Ectodermal cell (in vitro differentiated cells): ENCODE measurements at regions not wholly inside any gene's neighbourhood (a gene's known extent, or its start where the extent isn't known, plus 50 kb on each side); places are given as distances from the start of the nearest gene placed in this dataset.

Experiments used
- H3K27ac ChIP-seq: 2 replicates; pipeline ENCODE4 v1.7.0; 2013; ENCODE audit warnings: mild to moderate bottlenecking, low read depth, low read length; ENCODE audit not compliant: insufficient read depth, poor library complexity, severe bottlenecking
- H3K27me3 ChIP-seq: 2 replicates; pipeline ENCODE4 v1.7.0; 2013; ENCODE audit warnings: mild to moderate bottlenecking, low read length; ENCODE audit not compliant: insufficient read depth, control insufficient read depth, poor library complexity, severe bottlenecking
- H3K36me3 ChIP-seq: one replicate; pipeline ENCODE4 v1.7.0; 2013; ENCODE audit warnings: low read length; ENCODE audit not compliant: control insufficient read depth, insufficient read depth
- H3K4me1 ChIP-seq: one replicate; pipeline ENCODE4 v1.7.0; 2013; ENCODE audit warnings: low read length; ENCODE audit not compliant: control insufficient read depth, insufficient read depth
- H3K4me3 ChIP-seq: 2 replicates; pipeline ENCODE4 v1.7.0; 2013; ENCODE audit warnings: low read depth, low read length, control low read depth; ENCODE audit not compliant: insufficient read depth
- H3K9me3 ChIP-seq: 2 replicates; pipeline ENCODE4 v1.7.0; 2013; ENCODE audit warnings: mild to moderate bottlenecking, low read length, moderate library complexity; ENCODE audit not compliant: control insufficient read depth
- WGBS, 2 experiments: methylation state at CpG; one replicate each; pipeline ENCODE4 v1.1.7; 2013; ENCODE audit warnings: missing lambda C conversion rate in 2 of 2; 5-methylcytosine and 5-hydroxymethylcytosine counted together

DNA sequence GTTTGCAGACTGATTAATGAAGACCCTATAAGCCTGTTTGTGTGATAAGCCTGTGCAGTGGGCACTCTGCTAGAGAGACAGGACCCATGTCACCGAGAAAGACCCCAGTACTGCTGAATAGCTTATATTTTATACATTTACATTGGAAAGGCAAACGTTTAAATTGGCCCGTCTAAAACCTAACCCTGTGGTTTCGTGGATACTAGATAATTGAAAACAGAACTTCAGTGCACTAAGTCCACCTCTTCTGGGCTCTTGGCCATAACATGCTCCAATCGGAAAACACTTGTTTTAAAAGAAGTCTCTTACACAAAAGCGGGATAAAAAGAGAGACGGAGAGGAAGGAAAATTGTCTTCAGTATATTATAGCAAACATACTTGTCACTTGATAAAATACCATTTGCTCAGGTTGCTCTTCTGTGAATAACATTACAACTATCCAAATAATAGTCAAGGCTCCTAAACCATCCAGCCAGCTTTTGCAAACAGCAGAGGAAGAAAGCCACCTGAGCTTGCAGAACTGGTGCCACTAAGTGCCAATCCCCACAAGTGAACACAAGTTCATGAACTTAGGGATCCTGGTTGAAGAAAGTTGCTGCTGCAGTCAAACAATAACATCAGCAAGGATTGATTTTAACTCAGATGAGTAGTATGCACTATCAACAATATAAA, 218.4 kb upstream of the FN1 start:
- no peaks in the 10 kb centered on the region for H3K9me3 ChIP-seq
- no peak overlapping the region for H3K27ac ChIP-seq
- no peaks in the 10 kb centered on the region for H3K4me1 ChIP-seq
- H3K4me3 ChIP-seq = no peak overlapping the region
- no peaks in the 10 kb centered on the region for H3K36me3 ChIP-seq
- H3K27me3 ChIP-seq = no peaks in the 10 kb centered on the region
- 84 to 96% methylated on average over 4 to 7 of the region's 7 CpGs for WGBS, 2 experiments

DNA sequence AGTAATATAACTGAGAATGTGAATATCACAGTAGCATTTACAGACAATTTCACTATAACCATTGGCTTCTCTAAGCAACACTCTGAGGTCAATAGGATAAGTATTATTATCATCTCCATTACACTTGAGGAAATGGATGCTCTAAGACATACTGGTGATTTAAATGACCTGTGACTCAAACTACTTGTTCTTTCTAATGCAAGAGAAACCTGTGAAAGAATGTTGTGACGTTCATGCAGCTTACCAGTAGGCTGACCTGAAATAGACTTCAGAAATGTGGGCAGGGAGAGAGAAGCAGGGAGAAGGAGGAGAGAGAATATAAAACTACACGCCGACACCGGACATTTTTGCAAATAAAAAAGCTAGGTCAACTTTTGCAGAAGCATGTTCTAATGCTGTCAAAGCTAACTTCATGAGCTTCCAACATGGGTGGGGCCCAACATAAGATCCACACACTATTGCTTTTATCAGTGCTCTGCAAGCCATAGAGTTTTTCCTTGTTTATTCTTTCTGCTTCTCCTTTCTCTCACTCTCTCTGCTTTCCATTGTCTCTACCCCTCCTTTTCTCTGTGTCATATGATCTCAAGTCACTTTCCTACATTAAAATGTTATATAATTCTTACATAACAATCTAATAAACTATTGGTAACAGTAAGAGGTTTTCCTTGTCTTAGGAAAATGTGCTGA, 217.6 kb upstream of the FN1 start:
- no peak overlapping the region for H3K4me3 ChIP-seq
- H3K4me1 ChIP-seq = no peaks in the 10 kb centered on the region
- no peaks in the 10 kb centered on the region for H3K36me3 ChIP-seq
- 60 to 65% methylated on average over 4 of the region's 4 CpGs for WGBS, 2 experiments
- no peaks in the 10 kb centered on the region for H3K9me3 ChIP-seq
- no peaks in the 10 kb centered on the region for H3K27me3 ChIP-seq
- H3K27ac ChIP-seq = no peak overlapping the region

DNA sequence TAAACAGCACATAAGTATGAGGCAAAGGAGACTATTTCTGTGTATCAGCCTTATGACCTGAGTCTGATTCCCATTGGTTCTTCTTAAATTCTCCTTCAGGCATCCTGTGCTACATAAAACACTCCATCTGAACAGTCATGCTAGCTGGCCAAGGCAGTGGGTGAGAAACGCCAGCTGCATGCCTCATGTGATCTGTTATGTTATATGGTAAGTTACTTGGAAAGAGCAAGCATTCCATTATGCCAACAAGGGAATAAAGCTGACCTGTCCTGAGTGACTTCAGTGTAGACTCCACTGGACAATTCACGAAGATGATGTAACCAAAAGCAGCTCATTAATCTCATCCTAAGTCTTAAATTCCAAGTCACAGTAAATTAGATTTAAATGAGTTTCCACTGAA, 216.5 kb upstream of the FN1 start:
- Histone ChIP-seq H3K27me3 (no peaks in the 10 kb centered on the region), H3K4me3 (no peak overlapping the region), H3K36me3 (no peaks in the 10 kb centered on the region), H3K9me3 (no peaks in the 10 kb centered on the region), H3K4me1 (no peaks in the 10 kb centered on the region), H3K27ac (no peak overlapping the region)
- WGBS, 2 experiments = 89 to 97% methylated on average over 2 of the region's 2 CpGs

DNA sequence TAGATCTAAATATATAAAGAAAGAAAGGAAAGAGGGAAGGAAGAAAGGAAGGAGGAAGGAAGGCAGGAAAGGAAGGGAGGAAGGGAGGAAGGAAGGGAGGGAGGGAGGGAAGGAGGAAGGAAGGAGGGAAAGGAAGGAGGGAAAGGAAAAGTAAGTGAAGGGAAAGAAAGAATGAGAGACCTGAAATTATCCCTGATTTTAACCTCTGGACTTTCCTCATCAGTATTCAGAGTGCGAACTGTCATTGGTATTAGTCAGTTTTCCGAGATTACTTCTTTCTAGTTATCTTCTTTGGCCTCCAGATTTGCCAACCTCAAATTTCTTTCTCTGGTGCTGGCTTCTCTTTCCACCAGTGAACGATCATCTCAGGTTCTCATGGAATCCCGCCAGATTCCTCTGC, 215.5 kb upstream of the FN1 start:
- WGBS, 2 experiments = 92 to 95% methylated on average over 4 of the region's 4 CpGs
- Histone ChIP-seq H3K36me3 (no peaks in the 10 kb centered on the region), H3K4me1 (no peaks in the 10 kb centered on the region), H3K9me3 (no peaks in the 10 kb centered on the region), H3K4me3 (no peak overlapping the region), H3K27me3 (no peaks in the 10 kb centered on the region), H3K27ac (no peak overlapping the region)

DNA sequence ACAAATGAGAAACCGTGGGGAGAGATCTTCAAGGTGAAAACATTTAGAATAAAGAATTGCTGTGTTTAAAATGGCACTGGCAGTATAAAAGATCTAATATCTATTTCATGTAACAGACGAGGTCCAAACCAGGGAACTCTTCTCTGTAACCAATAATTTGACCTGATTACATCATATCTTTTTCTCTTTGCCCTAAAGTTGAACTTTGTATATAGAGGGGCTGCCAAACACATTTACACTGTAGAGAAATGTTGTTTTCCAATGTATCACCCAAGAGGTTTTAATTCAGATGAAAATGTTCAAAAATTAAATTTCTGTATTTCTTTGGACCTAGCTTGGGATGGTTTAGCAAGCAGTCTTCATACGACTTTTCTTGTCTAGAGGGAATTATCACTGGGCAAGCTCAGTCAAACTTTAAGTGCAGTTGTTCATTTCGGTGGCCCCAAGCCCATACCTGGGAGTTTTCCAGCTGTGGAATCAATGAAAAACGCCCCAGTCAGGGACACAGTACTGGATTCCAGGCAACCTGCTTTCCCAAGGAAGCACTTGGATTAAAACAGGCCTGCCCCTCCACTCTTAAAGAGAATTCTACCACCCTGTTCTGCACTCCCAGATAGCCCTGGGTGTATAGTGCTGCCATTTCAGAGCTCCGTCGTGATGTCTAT, 208.5 kb upstream of the FN1 start:
- no peaks in the 10 kb centered on the region for H3K27me3 ChIP-seq
- WGBS, 2 experiments = 93 to 94% methylated on average over 5 to 7 of the region's 7 CpGs
- H3K4me3 ChIP-seq = no peak overlapping the region
- H3K27ac ChIP-seq = no peak overlapping the region
- no peaks in the 10 kb centered on the region for H3K9me3 ChIP-seq
- no peaks in the 10 kb centered on the region for H3K36me3 ChIP-seq
- no peaks in the 10 kb centered on the region for H3K4me1 ChIP-seq

DNA sequence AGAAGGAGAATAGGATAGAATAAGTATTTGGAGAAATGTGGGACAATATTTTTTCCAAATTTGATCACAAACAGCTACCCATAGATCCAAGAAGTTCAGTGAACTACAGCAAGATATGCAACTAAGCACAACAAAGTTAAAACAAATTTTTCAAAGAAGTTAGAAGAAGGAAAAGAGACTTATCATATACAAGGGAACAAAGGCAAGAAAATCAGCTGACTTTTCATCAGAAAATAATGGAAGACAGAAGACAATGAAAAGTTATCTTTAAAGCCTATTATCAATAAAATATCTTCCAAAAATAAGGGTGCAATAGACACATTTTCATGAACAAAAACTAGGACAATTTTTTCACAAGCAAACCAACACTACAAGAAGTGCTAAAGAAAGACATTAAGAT, 202.8 kb upstream of the FN1 start:
- H3K27ac ChIP-seq = no peak overlapping the region
- no peaks in the 10 kb centered on the region for H3K27me3 ChIP-seq
- no peaks in the 10 kb centered on the region for H3K4me1 ChIP-seq
- H3K9me3 ChIP-seq = no peaks in the 10 kb centered on the region
- H3K36me3 ChIP-seq = no peaks in the 10 kb centered on the region
- no peak overlapping the region for H3K4me3 ChIP-seq

DNA sequence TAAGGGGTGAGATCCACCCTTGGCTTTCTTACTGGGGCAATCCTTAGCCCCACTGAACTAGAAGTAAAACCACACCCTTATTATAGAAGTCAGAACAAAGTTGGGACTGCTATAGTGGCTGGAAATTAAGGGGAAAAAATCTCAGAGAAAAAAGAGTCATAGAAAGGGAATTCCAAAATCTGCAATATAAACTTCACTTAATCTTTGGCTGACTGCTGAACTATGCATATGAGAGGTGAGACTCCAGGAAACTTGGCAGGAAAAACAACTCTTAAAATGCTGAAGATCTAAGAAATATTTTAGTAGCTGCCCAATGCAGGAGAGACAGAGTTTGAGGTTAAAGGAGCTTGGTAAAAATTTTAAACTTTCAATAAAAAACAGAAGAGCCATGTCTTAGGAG, 201.8 kb upstream of the FN1 start:
- Histone ChIP-seq H3K27ac (no peak overlapping the region), H3K4me3 (no peak overlapping the region), H3K9me3 (no peaks in the 10 kb centered on the region), H3K27me3 (no peaks in the 10 kb centered on the region), H3K36me3 (no peaks in the 10 kb centered on the region), H3K4me1 (no peaks in the 10 kb centered on the region)

DNA sequence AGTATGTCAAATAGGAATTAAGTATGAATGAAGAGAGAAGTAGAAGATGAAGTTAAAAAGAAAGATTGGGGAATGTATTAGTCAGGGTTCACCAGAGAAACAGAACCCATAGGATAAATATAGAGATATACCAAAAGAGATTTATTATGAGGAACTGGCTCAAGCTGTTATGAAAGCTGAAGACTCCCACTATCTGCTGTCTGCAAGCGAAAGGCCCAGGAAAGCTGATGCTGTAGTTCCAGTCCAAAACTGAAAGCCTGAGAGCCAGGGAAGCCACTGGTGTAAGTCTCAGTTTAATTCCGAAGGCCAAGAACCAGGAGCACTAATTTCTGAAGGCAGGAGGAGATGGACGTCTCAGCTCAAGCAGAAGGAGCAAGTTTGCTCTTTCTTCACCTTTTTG, 200.9 kb upstream of the FN1 start:
- Histone ChIP-seq H3K36me3 (no peaks in the 10 kb centered on the region), H3K4me1 (no peaks in the 10 kb centered on the region), H3K27ac (no peak overlapping the region), H3K27me3 (no peaks in the 10 kb centered on the region), H3K9me3 (no peaks in the 10 kb centered on the region), H3K4me3 (no peak overlapping the region)
- WGBS, 2 experiments = 89 to 95% methylated on average over 3 of the region's 3 CpGs

DNA sequence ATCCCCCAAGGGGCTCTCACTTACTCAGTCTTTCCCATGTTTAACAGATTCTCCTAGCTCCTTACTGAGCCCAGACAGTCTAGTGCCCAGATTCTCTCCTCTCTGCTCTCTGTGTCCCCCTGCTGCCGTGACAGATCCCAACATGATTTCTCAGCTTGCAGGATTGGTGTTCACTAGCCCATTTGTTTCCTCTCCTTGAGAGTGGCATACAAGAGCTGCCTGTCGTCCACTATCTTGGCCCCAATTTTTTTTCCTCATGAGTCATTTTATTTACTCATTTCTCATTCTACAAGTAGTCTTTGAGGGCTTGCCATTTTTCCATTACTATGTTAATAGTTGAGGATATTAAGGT, 199.9 kb upstream of the FN1 start:
- no peaks in the 10 kb centered on the region for H3K9me3 ChIP-seq
- 77 to 80% methylated on average over 2 of the region's 2 CpGs for WGBS, 2 experiments

DNA sequence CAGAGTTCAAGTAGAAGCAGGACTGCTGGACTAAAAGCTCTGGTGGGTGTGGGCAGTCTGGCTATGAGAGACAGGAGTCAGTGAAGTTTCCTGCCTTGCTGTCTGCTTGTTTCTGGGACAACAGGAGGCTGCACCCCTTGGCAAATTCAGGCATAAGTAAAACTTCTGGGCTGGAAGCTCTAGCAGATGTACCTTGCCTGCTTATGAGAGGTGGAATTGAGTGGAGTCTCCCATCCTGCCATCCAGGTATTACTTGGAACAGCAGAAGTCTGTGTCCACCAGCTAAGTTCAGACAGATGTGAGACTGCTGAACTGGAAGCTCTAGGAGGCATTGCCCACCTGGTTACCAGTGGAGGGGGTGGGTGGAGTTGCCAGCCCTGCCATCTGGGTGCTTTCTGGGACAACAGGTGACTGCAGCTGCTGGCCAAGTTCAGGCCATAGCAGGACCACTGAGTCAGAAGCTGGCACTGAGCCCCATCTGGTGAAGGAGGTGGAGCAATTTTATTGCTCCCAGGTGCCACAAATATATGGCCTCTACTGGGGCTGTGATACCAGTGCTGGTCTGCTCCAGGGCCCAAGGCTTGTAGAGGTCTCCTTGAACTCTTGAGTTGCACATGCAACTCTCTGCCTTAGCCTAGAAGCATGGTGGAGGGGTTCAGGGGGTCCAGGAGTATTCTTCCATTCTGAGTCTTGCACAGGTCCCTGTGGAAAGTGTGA, 199.4 kb upstream of the FN1 start:
- Histone ChIP-seq H3K9me3 (no peaks in the 10 kb centered on the region), H3K27ac (no peak overlapping the region), H3K4me1 (no peaks in the 10 kb centered on the region), H3K27me3 (no peaks in the 10 kb centered on the region), H3K36me3 (no peaks in the 10 kb centered on the region), H3K4me3 (no peak overlapping the region)

More for the DNA sequence above, 199.9 kb upstream of the FN1 start:
- no peaks in the 10 kb centered on the region for H3K4me1 ChIP-seq
- H3K27me3 ChIP-seq = no peaks in the 10 kb centered on the region
- H3K27ac ChIP-seq = no peak overlapping the region
- no peaks in the 10 kb centered on the region for H3K36me3 ChIP-seq
- H3K4me3 ChIP-seq = no peak overlapping the region
